ENCODE measurements at regions not wholly inside any gene's neighbourhood (a gene's known extent, or its start where the extent isn't known, plus 50 kb on each side); places are given as distances from the start of the nearest gene placed in this dataset.
"Not testable (repeated sequence)": the region's sequence is repeated elsewhere in the genome, so short reads cannot be mapped to it uniquely, and the experiment has no call there.

GRCh38 chr2:145750612-145751011, 1230.7 kb upstream of the ZEB2 start:
- no peak for DNase-seq

DNA sequence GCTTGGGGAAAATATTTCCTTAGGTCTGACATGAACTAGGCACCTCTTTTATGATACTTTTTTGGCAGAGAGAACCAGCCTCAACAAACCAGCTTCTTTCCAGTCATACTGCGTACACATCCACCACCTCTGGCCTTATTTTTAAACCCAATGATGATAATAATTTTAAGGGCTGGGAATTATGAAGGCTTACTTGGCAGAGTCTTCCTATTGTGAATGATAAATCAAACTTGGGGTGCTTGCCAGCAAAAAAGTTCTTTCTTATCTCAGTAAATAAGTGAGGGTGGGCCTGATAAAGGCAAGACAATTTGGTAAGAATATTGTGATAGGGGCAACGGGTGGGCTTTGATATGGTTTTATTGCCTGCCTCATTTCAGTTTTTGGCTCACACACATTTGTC, 1230.2 kb upstream of the ZEB2 start:
- DNase-seq, result no peak

DNA sequence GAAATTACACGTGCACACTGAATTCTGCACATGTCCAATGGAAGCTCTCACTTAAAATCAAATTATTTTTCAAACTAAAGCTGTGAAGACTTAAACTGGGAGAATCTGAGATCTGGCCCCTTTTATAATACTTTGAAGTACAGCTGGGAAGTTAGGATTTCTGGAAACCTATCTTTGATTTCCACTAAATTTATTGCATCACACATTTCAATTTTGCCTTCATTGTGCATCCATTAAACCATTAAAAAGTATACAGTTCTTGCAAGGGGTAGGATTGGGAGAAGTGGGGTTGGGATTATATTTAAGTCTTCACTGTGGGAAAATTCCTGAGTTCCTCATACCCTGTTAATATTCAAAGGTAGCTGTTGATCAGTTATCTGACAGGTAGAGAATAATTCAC, 1229.6 kb upstream of the ZEB2 start:
- DNase-seq, result no peak

GRCh38 chr2:145748927-145749326, 1229.0 kb upstream of the ZEB2 start:
- no peak for DNase-seq

DNA sequence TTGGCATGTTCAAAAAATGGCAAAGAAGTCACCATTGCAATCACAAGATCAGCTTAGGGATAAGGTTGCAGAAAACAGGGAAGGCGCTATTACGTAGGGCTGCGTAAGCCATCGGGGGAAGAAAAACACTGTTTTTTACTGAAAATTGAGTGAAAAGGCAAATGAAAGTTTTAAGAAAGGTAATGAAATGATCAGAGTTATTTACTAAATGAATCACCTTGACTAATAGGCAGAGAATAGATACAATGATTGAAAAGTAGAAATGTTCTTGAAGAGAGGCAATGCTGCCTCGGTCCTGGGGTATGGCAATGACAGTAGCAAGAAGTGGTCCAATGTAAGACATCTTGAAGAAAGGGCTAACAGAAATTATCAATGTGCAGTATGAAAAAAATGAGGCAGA, 1227.8 kb upstream of the ZEB2 start:
- no peak for DNase-seq

- not testable (repeated sequence) for DNase-seq
Observed at GRCh38 chr2:145745387-145745721, 1225.4 kb upstream of the ZEB2 start.

GRCh38 chr2:145744541-145745386, 1224.8 kb upstream of the ZEB2 start:
- peak; percentile 76 for DNase-seq

DNA sequence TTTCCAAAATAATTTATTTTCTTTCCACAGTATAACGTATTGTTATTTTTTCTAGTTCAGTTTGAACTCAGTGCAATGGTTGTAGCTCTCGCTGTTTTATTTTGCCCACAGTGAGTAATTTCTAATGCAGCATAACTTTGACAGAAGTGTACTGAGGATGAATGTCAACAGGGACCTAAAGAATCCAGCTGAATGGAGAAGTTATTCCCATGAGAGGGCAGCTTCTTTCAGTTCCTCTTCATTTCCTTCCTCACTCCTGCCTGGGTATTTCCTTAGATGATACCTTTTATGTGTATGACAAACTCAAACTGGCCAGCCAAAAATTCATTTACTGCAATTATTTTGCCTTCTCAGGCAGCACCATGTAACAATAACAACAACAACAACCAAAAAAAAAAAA, 1223.1 kb upstream of the ZEB2 start:
- DNase-seq, result no peak

- no peak for DNase-seq
Observed at GRCh38 chr2:145741636-145742035, 1221.7 kb upstream of the ZEB2 start.

DNA sequence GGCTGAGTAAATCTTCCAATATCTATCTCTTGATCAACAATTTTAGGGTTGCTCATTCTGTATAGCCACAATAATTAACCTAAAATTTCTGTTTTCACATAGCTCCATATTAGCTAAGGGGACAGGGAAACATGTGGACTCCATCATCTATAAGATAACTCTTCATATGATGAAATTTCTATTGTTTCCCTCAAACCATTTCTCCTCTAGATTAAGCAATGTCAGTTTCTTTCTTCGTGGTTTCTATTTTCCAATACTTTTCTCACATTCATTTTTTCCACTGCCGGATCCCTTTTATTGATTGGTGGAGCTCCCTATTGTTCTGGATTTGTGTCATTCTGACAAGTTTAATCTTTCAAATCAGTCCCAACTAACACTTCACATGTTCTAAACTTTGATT, 1221.3 kb upstream of the ZEB2 start:
- no peak for DNase-seq

DNA sequence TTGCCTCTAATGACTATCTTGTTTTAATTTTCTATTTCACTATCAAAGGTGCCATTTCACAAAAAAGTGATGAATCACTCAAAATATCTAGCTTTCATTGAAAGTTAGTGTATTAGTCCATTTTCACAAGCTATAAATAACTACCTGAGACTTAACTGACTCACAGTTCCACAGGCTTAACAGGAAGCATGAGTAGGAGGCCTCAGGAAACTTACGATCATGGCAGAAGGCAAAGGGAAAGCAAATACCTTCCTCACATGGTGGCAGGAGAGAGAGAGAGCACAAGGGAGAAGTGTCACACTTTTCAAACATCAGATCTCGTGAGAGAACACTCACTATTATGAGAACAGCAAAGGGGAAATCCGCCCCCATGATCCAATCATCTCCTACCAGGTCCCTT, 1220.4 kb upstream of the ZEB2 start:
- DNase-seq, result no peak

DNA sequence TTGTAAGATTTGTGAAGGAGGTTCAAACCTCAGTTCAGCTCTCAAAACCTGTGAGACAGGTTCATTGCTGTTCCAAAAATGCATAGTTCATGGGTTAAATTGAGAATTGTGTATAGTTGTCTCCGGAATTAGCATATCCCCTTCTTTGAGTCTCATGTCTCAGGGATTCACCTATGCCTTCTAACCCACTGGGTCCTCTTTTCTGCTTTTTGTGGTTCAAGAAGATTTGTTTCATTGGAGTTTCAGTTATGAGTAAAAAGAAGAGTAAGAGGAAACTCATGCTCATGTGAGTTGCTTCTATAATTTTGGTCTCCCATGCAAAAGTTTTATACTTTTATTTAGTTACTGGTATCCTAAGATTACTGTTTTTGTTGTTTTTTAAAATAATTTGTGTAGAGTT, 1219.8 kb upstream of the ZEB2 start:
- no peak for DNase-seq

DNA sequence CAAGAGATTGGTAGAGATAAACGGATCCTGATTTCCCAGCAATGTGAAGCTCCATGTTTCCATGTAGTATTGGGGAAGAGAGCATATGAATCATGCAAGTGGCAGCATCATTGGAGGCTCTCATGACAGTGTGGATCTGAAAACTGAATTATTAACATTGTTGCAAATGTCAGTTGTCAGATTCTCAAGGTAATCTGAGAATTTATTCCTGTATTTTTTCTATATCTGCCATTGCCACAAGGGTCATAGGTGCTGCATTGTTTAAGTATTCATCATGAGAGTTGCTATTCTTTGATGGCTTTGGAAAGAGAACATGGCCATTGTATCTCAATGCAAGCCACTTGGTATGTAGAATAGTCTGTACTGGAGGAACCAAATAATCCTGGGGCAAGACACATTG, 1217.0 kb upstream of the ZEB2 start:
- no peak for DNase-seq

- no peak for DNase-seq
Observed at GRCh38 chr2:145731467-145731866, 1211.5 kb upstream of the ZEB2 start.

DNA sequence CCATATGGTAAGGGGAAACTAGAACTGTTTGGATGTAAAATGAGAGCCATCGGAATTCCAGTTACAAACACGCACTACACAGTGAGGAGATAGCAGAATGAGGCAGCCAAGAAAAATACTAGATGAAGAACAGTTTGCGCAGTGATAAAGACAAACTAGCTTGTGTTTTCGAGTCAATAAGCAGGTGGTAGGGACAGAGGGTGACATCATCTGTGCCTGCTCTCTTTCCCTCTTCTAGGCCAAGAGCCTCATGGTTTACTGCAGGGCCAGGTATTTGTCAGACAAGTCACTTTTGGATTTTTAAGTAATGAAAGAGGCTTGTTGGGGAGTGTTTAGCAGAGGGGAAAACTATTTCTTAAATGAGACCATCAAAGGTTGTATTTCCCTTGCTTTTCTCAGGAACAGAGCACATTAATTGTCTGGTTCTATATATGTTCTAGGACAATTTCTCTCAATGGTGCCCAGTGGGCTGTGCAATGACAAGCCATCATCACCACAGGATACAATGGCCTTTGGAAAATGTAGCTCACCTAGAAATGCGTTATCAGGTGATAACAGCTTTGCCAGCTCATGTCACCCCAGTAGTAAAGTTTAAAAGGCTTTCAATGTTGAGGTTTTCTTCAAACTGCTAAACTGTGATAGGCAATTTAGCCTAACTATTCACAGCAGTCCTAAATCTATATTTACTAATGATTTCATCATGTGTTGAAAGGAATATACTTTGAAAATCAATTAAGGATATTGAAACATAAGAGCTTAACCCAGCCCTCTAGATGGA, 1210.3 kb upstream of the ZEB2 start:
- DNase-seq, result no peak

DNA sequence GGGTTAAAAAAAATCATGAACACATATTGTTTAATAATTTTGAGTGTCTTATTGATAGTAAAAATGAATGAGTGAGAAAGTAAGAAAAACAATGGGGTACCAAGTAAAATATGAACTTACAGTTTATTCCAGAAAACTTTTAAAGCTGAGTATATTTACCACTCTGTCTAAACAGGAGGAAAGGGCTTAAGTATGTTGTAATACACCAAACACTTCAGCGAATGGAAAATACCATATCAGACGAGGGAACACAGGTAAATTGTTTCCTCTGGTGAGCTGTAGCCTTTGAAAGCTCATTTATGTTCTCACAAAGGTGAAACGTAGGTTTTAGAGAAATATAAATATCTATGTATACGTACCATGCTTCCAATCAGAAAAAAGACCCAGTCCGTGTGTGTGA, 1209.6 kb upstream of the ZEB2 start:
- DNase-seq, result no peak

DNA sequence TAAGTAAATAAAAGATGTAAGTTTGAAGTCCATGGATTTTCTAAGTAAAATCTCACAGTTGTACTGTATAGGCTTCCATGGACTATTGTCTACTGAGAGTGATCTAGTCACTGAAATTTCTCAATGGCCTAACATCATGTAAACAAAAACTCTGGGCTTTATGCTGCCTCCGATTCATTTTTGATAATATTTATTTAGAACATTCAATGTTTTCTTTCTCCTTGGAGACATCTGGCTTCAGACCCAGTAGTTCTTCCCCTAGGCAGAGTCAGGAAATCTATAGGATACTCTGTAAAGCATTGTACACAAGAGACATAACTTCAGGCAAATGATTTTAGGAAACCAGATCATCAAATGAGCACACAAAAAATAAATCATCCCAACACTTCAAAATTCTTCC, 1208.6 kb upstream of the ZEB2 start:
- DNase-seq, result no peak

DNA sequence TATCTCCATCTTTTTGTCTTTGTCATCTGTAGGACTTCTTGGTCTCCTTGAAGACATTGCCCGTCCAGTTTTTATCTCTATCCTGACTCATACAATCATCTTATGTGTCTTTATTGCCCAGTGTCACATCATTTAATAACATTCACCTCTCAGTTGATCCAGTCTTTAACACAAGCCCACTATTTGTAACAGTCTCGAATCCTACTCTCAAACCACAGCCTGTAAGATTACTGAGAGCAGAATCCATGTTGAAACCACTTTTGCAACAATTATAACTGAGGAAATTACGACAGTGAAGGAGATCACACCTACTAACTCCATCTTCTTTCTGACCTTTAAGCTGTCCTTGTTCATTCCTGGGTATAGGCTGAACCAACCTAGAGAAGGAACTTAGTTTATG, 1206.0 kb upstream of the ZEB2 start:
- DNase-seq, result no peak

DNA sequence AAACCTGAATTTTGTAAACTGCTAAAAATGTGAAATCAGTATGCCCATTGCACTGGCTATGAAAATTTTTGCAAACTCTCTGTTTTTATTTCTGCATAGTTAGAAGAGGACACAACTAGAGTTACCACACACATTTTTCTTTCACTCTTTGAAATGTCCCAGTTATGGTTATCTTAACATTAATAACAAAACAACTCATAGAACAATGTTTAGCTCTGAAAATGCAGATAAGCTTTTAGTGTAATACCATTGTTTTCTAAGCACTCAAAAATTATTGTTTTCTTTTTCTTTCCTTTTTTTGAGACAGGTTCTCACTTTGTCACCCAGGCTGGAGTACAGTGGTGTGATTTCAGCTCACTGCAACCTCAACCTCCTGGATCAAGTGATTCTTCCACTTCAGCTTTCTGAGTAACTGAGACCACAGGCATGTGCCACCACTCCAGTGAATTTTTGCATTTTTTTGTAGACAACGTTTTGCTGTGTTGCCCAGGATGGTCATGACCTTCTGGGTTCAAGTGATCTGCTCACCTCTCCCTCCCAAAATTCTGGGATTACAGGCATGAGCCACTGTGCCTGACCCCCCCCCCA, 1204.5 kb upstream of the ZEB2 start:
- DNase-seq, result no peak

- no peak for DNase-seq
Observed at GRCh38 chr2:145723872-145724271, 1204.0 kb upstream of the ZEB2 start.

DNA sequence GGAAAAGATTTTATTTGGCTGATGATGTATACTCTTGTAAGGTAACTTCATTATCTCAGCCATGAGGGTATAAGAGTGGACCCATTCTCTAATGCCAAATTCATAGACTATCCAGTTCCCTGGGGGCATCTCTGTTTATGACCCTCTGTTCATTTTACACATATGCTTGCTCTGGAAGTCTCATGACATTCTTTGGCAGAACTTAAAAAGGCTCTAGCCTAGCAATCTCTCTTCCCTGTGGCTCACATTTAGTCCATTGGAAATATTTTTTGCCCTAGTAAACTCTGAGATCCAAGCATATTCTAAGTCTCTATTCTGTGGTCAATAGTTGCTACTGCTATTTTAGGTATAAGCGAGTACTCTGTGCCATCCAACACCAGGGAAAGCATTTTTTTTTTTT, 1201.8 kb upstream of the ZEB2 start:
- DNase-seq, result no peak

GRCh38 chr2:145715601-145716000, 1195.7 kb upstream of the ZEB2 start:
- no peak for DNase-seq

DNA sequence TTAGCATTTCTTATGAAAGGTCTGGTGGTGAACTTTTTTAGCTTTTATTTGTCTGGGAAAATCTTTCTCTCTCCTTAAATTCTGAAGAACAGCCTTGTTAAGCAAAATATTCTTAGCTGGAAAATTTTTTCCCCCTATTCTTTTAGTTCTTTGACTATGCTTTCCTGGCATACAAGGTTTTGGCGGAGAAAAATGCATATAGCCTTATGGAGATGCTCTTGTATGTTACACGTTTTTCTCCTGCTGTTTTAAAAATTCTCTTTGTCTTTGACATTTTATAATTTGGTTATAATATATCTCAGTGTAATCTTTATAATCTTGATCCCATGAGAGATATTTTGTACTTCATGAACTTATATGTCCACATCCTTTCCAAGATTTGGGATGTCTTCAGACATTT, 1190.4 kb upstream of the ZEB2 start:
- no peak for DNase-seq

- no peak for DNase-seq
Observed at GRCh38 chr2:145702305-145702704, 1182.4 kb upstream of the ZEB2 start.
